ENCODE measurements at regions not wholly inside any gene's neighbourhood (a gene's known extent, or its start where the extent isn't known, plus 50 kb on each side); places are given as distances from the start of the nearest gene placed in this dataset.

GRCh38 chr1:234871039-234871709 is 257.5 kb downstream of the TOMM20 start:
- Histone ChIP-seq H3K9me3 (no peaks in the 10 kb centered on the region), H3K4me1 (peaks cover 6 to 26% (median 9%) of the 10 kb centered on the region in 4 donors), H3K36me3 (no peaks in the 10 kb centered on the region), H3K27me3 (no peaks in the 10 kb centered on the region), H3K27ac (no peak overlapping the region), H3K4me3 (no peak overlapping the region)
- WGBS, 2 donors (ENCODE audit: low coverage in 1 of 2), result 80 to 85% methylated on average over 3 to 10 of the region's 10 CpGs
- DNase-seq, result no peak
- in situ Hi-C loops (cut with MboI; ENCODE audit: low pct_ligation_motif_present in 1 of 4, low pct_unique_long_range_greater_than_20kb in 1 of 4, low sequenced_read_pairs in 3 of 4), result loop anchor here in 1 of 4 donors (25.0 kb wide), 1 partner anchor 259 kb away; the partner anchor contains the start of gene IRF2BP2
- intact Hi-C loops (cut with DNase I; ENCODE audit: low total_unique reads), result no loop called here
- no peak for TF ChIP-seq POLR2A (IDR thresholded peaks at IDR 0.05)
- TF ChIP-seq CTCF (IDR thresholded peaks at IDR 0.05), result no peak
- no peak for TF ChIP-seq EP300 (IDR thresholded peaks at IDR 0.05; ENCODE audit: low read depth)
- no peak for TF ChIP-seq POLR2AphosphoS5 (IDR thresholded peaks at IDR 0.05)

- no peaks in the 10 kb centered on the region for H3K27me3 ChIP-seq
- no peak overlapping the region for H3K4me3 ChIP-seq
- TF ChIP-seq POLR2A (IDR thresholded peaks at IDR 0.05) (no peak), CTCF (IDR thresholded peaks at IDR 0.05) (no peak), EP300 (IDR thresholded peaks at IDR 0.05; ENCODE audit: low read depth) (no peak), POLR2AphosphoS5 (IDR thresholded peaks at IDR 0.05) (no peak)
- no peak overlapping the region for H3K27ac ChIP-seq
- in situ Hi-C loops (cut with MboI; ENCODE audit: low pct_ligation_motif_present in 1 of 4, low pct_unique_long_range_greater_than_20kb in 1 of 4, low sequenced_read_pairs in 3 of 4) (loop anchor here in 1 of 4 donors (25.0 kb wide), 1 partner anchor 258 kb away; the partner anchor contains the start of gene IRF2BP2), intact Hi-C loops (cut with DNase I; ENCODE audit: low total_unique reads) (no loop called here)
- 85 to 100% methylated on average over 2 to 11 of the region's 11 CpGs for WGBS, 2 donors (ENCODE audit: low coverage in 1 of 2)
- no peaks in the 10 kb centered on the region for H3K9me3 ChIP-seq
- H3K36me3 ChIP-seq, result no peaks in the 10 kb centered on the region
- peaks cover 2 to 21% (median 5%) of the 10 kb centered on the region in 4 donors for H3K4me1 ChIP-seq
- no peak for DNase-seq
Measured at GRCh38 chr1:234870020-234870981, 258.3 kb downstream of the TOMM20 start.

GRCh38 chr1:234869182-234870019 is 259.2 kb downstream of the TOMM20 start:
- intact Hi-C loops (cut with DNase I; ENCODE audit: low total_unique reads), result no loop called here
- in situ Hi-C loops (cut with MboI; ENCODE audit: low pct_ligation_motif_present in 1 of 4, low pct_unique_long_range_greater_than_20kb in 1 of 4, low sequenced_read_pairs in 3 of 4), result loop anchor here in 1 of 4 donors (25.0 kb wide), 1 partner anchor 257 kb away; the partner anchor contains the start of gene IRF2BP2
- no peak overlapping the region for H3K27ac ChIP-seq
- no peaks in the 10 kb centered on the region for H3K36me3 ChIP-seq
- peaks cover 2 to 21% (median 5%) of the 10 kb centered on the region in 4 donors for H3K4me1 ChIP-seq
- H3K4me3 ChIP-seq, result no peak overlapping the region
- no peaks in the 10 kb centered on the region for H3K27me3 ChIP-seq
- no peaks in the 10 kb centered on the region for H3K9me3 ChIP-seq
- TF ChIP-seq CTCF (IDR thresholded peaks at IDR 0.05) (no peak), POLR2AphosphoS5 (IDR thresholded peaks at IDR 0.05) (no peak), EP300 (IDR thresholded peaks at IDR 0.05; ENCODE audit: low read depth) (no peak), POLR2A (IDR thresholded peaks at IDR 0.05) (no peak)
- DNase-seq, result no peak
- 89 to 95% methylated on average over 12 to 16 of the region's 16 CpGs for WGBS, 2 donors (ENCODE audit: low coverage in 1 of 2)

Measured in transverse colon (tissue), 4 donors.